AG04449 (cell line): ENCODE measurements at regions not wholly inside any gene's neighbourhood (a gene's known extent, or its start where the extent isn't known, plus 50 kb on each side); places are given as distances from the start of the nearest gene placed in this dataset.

Experiments
- CTCF ChIA-PET: fragments of 350-600 bp; formaldehyde crosslinking; extraction: SDS; loops from one replicate; lab custom pipeline; 2021; ENCODE audit warnings: antibody characterized with exemption; lab: Yijun Ruan, JAX
- POLR2A ChIA-PET: fragments of 400-600, 350-600 bp; formaldehyde crosslinking; extraction: SDS; loops from one replicate; lab custom pipeline; 2020; ENCODE audit warnings: antibody characterized with exemption, inconsistent platforms; lab: Yijun Ruan, JAX
- DNase-seq: peaks from one replicate; pipeline ENCODE4 v3.0.0-alpha.2; 2010; ENCODE audit warnings: low read depth, low spot score
- H3K4me3 ChIP-seq: 2 replicates; pipeline ENCODE4 v1.5.1; 2011; ENCODE audit warnings: low read depth, mild to moderate bottlenecking, control low read depth, low read length
- CTCF ChIP-seq: IDR thresholded peaks from one replicate; pipeline ENCODE4 v1.5.1; 2011; ENCODE audit warnings: mild to moderate bottlenecking, moderate library complexity, low read length, control low read depth, inconsistent platforms; ENCODE audit not compliant: insufficient read depth; ENCODE audit errors: missing control alignments

- no peak for TF ChIP-seq CTCF
- DNase-seq: no peak
- CTCF ChIA-PET: interaction anchor here (1.0 kb wide), 1 partner anchor 276 kb away, joined by 4 read pairs; no protein-coding TSS in a partner anchor
- POLR2A ChIA-PET: no interaction called here
- no peak overlapping the region for H3K4me3 ChIP-seq
Measured at GRCh38 chr2:84038866-84039265, 420.2 kb downstream of the SUCLG1 start.

GRCh38 chr2:84033347-84033974 is 425.6 kb downstream of the SUCLG1 start:
- TF ChIP-seq CTCF: no peak
- POLR2A ChIA-PET: no interaction called here
- CTCF ChIA-PET: no interaction called here
- H3K4me3 ChIP-seq: no peak overlapping the region
- no peak for DNase-seq

- no peak for DNase-seq
- ChIA-PET POLR2A (no interaction called here), CTCF (interaction anchor here (0.7 to 1.8 kb wide), 3 partner anchors 9 to 284 kb away, joined by 3 to 9 read pairs (median 4); no protein-coding TSS in a partner anchor)
- no peak for TF ChIP-seq CTCF
- H3K4me3 ChIP-seq: no peak overlapping the region
Measured at GRCh38 chr2:84031312-84032050, 427.6 kb downstream of the SUCLG1 start.

- ChIA-PET POLR2A (no interaction called here), CTCF (no interaction called here)
- no peak overlapping the region for H3K4me3 ChIP-seq
- TF ChIP-seq CTCF: no peak
- no peak for DNase-seq
Measured at GRCh38 chr2:84029903-84030575, 429.0 kb downstream of the SUCLG1 start.

GRCh38 chr2:84026818-84027217 is 432.3 kb downstream of the SUCLG1 start:
- H3K4me3 ChIP-seq: no peak overlapping the region
- CTCF ChIA-PET: interaction anchor here (0.7 kb wide), 1 partner anchor 22 kb away, joined by 4 read pairs; no protein-coding TSS in a partner anchor
- POLR2A ChIA-PET: no interaction called here
- no peak for DNase-seq
- TF ChIP-seq CTCF: no peak
